ENCODE measurements at regions not wholly inside any gene's neighbourhood (a gene's known extent, or its start where the extent isn't known, plus 50 kb on each side); places are given as distances from the start of the nearest gene placed in this dataset.

GRCh38 chr5:74064225-74064624 is 438.2 kb downstream of the ARHGEF28 start:
- no peak overlapping the region for H3K27ac Mint-ChIP-seq (ENCODE audit: unreplicated experiment)
- H3K4me1 Mint-ChIP-seq (ENCODE audit: low read depth, unreplicated experiment) = no peaks in the 10 kb centered on the region
- H3K27me3 Mint-ChIP-seq (ENCODE audit: unreplicated experiment) = no peaks in the 10 kb centered on the region
- TF ChIP-seq, protein P1, sequence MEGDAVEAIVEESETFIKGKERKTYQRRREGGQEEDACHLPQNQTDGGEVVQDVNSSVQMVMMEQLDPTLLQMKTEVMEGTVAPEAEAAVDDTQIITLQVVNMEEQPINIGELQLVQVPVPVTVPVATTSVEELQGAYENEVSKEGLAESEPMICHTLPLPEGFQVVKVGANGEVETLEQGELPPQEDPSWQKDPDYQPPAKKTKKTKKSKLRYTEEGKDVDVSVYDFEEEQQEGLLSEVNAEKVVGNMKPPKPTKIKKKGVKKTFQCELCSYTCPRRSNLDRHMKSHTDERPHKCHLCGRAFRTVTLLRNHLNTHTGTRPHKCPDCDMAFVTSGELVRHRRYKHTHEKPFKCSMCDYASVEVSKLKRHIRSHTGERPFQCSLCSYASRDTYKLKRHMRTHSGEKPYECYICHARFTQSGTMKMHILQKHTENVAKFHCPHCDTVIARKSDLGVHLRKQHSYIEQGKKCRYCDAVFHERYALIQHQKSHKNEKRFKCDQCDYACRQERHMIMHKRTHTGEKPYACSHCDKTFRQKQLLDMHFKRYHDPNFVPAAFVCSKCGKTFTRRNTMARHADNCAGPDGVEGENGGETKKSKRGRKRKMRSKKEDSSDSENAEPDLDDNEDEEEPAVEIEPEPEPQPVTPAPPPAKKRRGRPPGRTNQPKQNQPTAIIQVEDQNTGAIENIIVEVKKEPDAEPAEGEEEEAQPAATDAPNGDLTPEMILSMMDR (IDR thresholded peaks at IDR 0.05; ENCODE audit: partially characterized antibody, unreplicated experiment) = no peak
- H3K4me3 Mint-ChIP-seq (ENCODE audit: unreplicated experiment) = no peak overlapping the region
- DNase-seq = no peak
- no peaks in the 10 kb centered on the region for H3K36me3 Mint-ChIP-seq (ENCODE audit: unreplicated experiment)
- no peaks in the 10 kb centered on the region for H3K9me3 Mint-ChIP-seq (ENCODE audit: unreplicated experiment)

GRCh38 chr5:74063821-74064220 is 437.8 kb downstream of the ARHGEF28 start:
- DNase-seq = no peak
- Mint-ChIP-seq H3K4me1 (ENCODE audit: low read depth, unreplicated experiment) (no peaks in the 10 kb centered on the region), H3K9me3 (ENCODE audit: unreplicated experiment) (no peaks in the 10 kb centered on the region), H3K4me3 (ENCODE audit: unreplicated experiment) (no peak overlapping the region), H3K27ac (ENCODE audit: unreplicated experiment) (no peak overlapping the region), H3K36me3 (ENCODE audit: unreplicated experiment) (no peaks in the 10 kb centered on the region), H3K27me3 (ENCODE audit: unreplicated experiment) (no peaks in the 10 kb centered on the region)
- TF ChIP-seq, protein P1 (IDR thresholded peaks at IDR 0.05; ENCODE audit: partially characterized antibody, unreplicated experiment) = no peak

DNA sequence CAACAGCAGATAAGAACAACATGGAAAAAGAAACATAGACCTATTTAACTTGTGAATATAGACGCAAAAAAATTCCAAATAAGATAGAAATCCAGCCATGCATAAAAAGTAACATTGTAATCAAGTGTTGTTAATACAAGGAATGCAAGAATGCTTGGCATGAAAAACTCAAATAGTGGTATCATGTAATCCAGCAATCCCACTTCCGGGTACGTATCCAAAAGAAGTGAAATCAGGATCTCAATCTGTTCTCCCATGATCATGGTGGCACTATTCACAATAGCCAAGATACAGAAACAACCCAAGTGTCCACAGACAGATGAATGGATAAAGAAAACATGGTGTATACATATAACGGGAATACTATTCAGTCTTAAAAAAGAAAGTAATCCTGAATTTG is 437.4 kb downstream of the ARHGEF28 start:
- H3K36me3 Mint-ChIP-seq (ENCODE audit: unreplicated experiment) = no peaks in the 10 kb centered on the region
- H3K27ac Mint-ChIP-seq (ENCODE audit: unreplicated experiment) = no peak overlapping the region
- TF ChIP-seq, protein P1 (IDR thresholded peaks at IDR 0.05; ENCODE audit: partially characterized antibody, unreplicated experiment) = no peak
- DNase-seq = no peak
- no peaks in the 10 kb centered on the region for H3K27me3 Mint-ChIP-seq (ENCODE audit: unreplicated experiment)
- H3K9me3 Mint-ChIP-seq (ENCODE audit: unreplicated experiment) = no peaks in the 10 kb centered on the region
- H3K4me1 Mint-ChIP-seq (ENCODE audit: low read depth, unreplicated experiment) = peaks cover under 1% of the 10 kb centered on the region
- H3K4me3 Mint-ChIP-seq (ENCODE audit: unreplicated experiment) = no peak overlapping the region

GRCh38 chr5:74061292-74061691 is 435.3 kb downstream of the ARHGEF28 start:
- DNase-seq = no peak
- H3K36me3 Mint-ChIP-seq (ENCODE audit: unreplicated experiment) = no peaks in the 10 kb centered on the region
- no peaks in the 10 kb centered on the region for H3K9me3 Mint-ChIP-seq (ENCODE audit: unreplicated experiment)
- TF ChIP-seq, protein P1 (IDR thresholded peaks at IDR 0.05; ENCODE audit: partially characterized antibody, unreplicated experiment) = no peak
- no peak overlapping the region for H3K4me3 Mint-ChIP-seq (ENCODE audit: unreplicated experiment)
- H3K4me1 Mint-ChIP-seq (ENCODE audit: low read depth, unreplicated experiment) = peaks cover 9% of the 10 kb centered on the region
- no peak overlapping the region for H3K27ac Mint-ChIP-seq (ENCODE audit: unreplicated experiment)
- no peaks in the 10 kb centered on the region for H3K27me3 Mint-ChIP-seq (ENCODE audit: unreplicated experiment)

DNA sequence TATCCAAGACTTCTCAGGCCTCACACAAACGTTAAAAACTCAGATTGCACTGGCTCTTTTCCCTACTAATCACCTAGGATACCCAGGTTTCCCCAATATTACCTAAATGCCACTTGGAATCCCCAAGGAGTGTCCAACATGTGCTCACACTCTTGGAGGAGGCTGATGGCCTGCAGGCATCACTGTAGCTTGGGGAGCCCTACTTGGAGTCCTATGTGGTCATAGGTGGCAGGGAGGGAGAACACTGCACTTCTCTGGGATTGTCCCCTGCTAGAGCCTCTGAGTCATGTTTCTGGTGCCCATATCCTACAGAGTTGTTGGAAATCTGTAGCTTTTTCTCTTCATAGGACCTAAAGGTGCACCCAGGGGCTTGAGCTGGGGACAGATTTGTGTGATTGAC is 433.7 kb downstream of the ARHGEF28 start:
- TF ChIP-seq, protein P1 (IDR thresholded peaks at IDR 0.05; ENCODE audit: partially characterized antibody, unreplicated experiment) = no peak
- Mint-ChIP-seq H3K36me3 (ENCODE audit: unreplicated experiment) (no peaks in the 10 kb centered on the region), H3K4me3 (ENCODE audit: unreplicated experiment) (no peak overlapping the region), H3K27ac (ENCODE audit: unreplicated experiment) (no peak overlapping the region), H3K4me1 (ENCODE audit: low read depth, unreplicated experiment) (peaks cover 25% of the 10 kb centered on the region), H3K9me3 (ENCODE audit: unreplicated experiment) (peaks cover 4% of the 10 kb centered on the region), H3K27me3 (ENCODE audit: unreplicated experiment) (peaks cover 5% of the 10 kb centered on the region)
- no peak for DNase-seq
